22Rv1 (cell line): ENCODE measurements at regions not wholly inside any gene's neighbourhood (a gene's known extent, or its start where the extent isn't known, plus 50 kb on each side); places are given as distances from the start of the nearest gene placed in this dataset.

Experiments used
- ZFX ChIP-seq: fragments of 450-650 bp; IDR thresholded peaks from 2 replicates; pipeline ENCODE4 v1.6.1; 2017; ENCODE audit warnings: antibody characterized with exemption, borderline replicate concordance
- TF ChIP-seq, protein P1 (sequence below): fragments of 450-650 bp; IDR thresholded peaks from 2 replicates; pipeline ENCODE4 v1.5.1; 2017; ENCODE audit warnings: mild to moderate bottlenecking

DNA sequence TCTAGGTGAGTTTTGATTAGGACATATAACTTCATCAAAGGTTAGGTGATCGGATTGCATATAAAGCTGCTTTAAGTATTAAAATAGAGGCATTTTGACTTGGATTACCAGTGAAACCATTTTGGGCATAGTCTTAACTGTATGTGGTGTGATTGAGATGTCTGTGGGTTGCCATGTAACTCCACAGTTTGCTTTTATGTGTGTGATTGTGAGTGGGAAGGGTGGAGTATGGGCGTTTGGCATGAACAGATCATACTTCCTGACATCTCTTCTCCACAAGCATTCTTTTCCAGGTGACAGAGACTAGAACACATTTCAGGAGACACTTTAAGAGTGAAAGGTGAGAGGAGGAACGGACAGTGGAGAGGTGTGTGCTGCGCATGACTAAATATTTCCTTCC is 136.1 kb downstream of the CEP135 start:
- TF ChIP-seq, protein P1, sequence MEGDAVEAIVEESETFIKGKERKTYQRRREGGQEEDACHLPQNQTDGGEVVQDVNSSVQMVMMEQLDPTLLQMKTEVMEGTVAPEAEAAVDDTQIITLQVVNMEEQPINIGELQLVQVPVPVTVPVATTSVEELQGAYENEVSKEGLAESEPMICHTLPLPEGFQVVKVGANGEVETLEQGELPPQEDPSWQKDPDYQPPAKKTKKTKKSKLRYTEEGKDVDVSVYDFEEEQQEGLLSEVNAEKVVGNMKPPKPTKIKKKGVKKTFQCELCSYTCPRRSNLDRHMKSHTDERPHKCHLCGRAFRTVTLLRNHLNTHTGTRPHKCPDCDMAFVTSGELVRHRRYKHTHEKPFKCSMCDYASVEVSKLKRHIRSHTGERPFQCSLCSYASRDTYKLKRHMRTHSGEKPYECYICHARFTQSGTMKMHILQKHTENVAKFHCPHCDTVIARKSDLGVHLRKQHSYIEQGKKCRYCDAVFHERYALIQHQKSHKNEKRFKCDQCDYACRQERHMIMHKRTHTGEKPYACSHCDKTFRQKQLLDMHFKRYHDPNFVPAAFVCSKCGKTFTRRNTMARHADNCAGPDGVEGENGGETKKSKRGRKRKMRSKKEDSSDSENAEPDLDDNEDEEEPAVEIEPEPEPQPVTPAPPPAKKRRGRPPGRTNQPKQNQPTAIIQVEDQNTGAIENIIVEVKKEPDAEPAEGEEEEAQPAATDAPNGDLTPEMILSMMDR: no peak
- no peak for TF ChIP-seq ZFX
